Middle frontal gyrus (tissue), 1 donor: ENCODE measurements at regions not wholly inside any gene's neighbourhood (a gene's known extent, or its start where the extent isn't known, plus 50 kb on each side); places are given as distances from the start of the nearest gene placed in this dataset.
"Not testable (repeated sequence)": the region's sequence is repeated elsewhere in the genome, so short reads cannot be mapped to it uniquely, and the experiment has no call there.

ENCODE experiments used
- DNase-seq: peaks from one replicate; pipeline ENCODE4 v3.0.0-alpha.2; 2015; ENCODE audit warnings: low spot score; ENCODE audit errors: extremely low spot score

GRCh38 chr1:119251751-119252150 lies 111.3 kb upstream of the WARS2 start:
- DNase-seq, result no peak

GRCh38 chr1:119253366-119253765 lies 112.9 kb upstream of the WARS2 start:
- no peak for DNase-seq

- no peak for DNase-seq
Observed at GRCh38 chr1:119254067-119254720, 113.7 kb upstream of the WARS2 start.

GRCh38 chr1:119256089-119256488 lies 112.5 kb upstream of the HAO2 start:
- DNase-seq, result not testable (repeated sequence)

- DNase-seq, result no peak
Observed at GRCh38 chr1:119260506-119260905, 108.1 kb upstream of the HAO2 start.

- DNase-seq, result no peak
Observed at GRCh38 chr1:119266386-119266785, 102.2 kb upstream of the HAO2 start.

- DNase-seq, result no peak
Observed at GRCh38 chr1:119266858-119267257, 101.7 kb upstream of the HAO2 start.

GRCh38 chr1:119267288-119267687 lies 101.3 kb upstream of the HAO2 start:
- DNase-seq, result not testable (repeated sequence)

- no peak for DNase-seq
Observed at GRCh38 chr1:119268879-119269278, 99.7 kb upstream of the HAO2 start.

- DNase-seq, result no peak
Observed at GRCh38 chr1:119275145-119276134, 93.1 kb upstream of the HAO2 start.

GRCh38 chr1:119276558-119276957 lies 92.0 kb upstream of the HAO2 start:
- no peak for DNase-seq

- DNase-seq, result no peak
Observed at GRCh38 chr1:119279456-119280381, 88.9 kb upstream of the HAO2 start.

- no peak for DNase-seq
Observed at GRCh38 chr1:119285482-119285881, 83.1 kb upstream of the HAO2 start.

GRCh38 chr1:119286587-119287181 lies 81.9 kb upstream of the HAO2 start:
- DNase-seq, result no peak

- DNase-seq, result no peak
Observed at GRCh38 chr1:119288751-119289150, 79.8 kb upstream of the HAO2 start.

GRCh38 chr1:119290297-119290696 lies 78.3 kb upstream of the HAO2 start:
- no peak for DNase-seq

GRCh38 chr1:119291611-119292206 lies 76.9 kb upstream of the HAO2 start:
- DNase-seq, result no peak

- DNase-seq, result no peak
Observed at GRCh38 chr1:119293797-119294196, 74.8 kb upstream of the HAO2 start.

- DNase-seq, result no peak
Observed at GRCh38 chr1:119294199-119294598, 74.4 kb upstream of the HAO2 start.

- DNase-seq, result no peak
Observed at GRCh38 chr1:119294722-119295121, 73.9 kb upstream of the HAO2 start.
